Right renal pelvis (tissue), 4 donors: ENCODE measurements at regions not wholly inside any gene's neighbourhood (a gene's known extent, or its start where the extent isn't known, plus 50 kb on each side); places are given as distances from the start of the nearest gene placed in this dataset.

ENCODE experiments used
- DNase-seq, 4 donors: peaks; one replicate each; pipeline ENCODE4 v3.0.0-alpha.2; 2013; ENCODE audit warnings: low read depth in 4 of 4, low spot score in 3 of 4, missing footprints in 1 of 4

- no peak for DNase-seq
Measured at GRCh38 chr3:72203613-72204349, 418.8 kb upstream of the PROK2 start.

- no peak for DNase-seq
Measured at GRCh38 chr3:72203105-72203504, 418.2 kb upstream of the PROK2 start.

GRCh38 chr3:72200332-72200731 is 415.4 kb upstream of the PROK2 start:
- no peak for DNase-seq

GRCh38 chr3:72199530-72199929 is 414.6 kb upstream of the PROK2 start:
- DNase-seq = no peak

- DNase-seq = no peak
Measured at GRCh38 chr3:72196377-72196929, 411.5 kb upstream of the PROK2 start.

- no peak for DNase-seq
Measured at GRCh38 chr3:72195895-72196294, 410.9 kb upstream of the PROK2 start.

- no peak for DNase-seq
Measured at GRCh38 chr3:72194458-72194857, 409.5 kb upstream of the PROK2 start.

- no peak for DNase-seq
Measured at GRCh38 chr3:72193771-72194430, 409.0 kb upstream of the PROK2 start.

- DNase-seq = no peak
Measured at GRCh38 chr3:72192572-72192971, 407.6 kb upstream of the PROK2 start.

GRCh38 chr3:72191209-72191960 is 406.4 kb upstream of the PROK2 start:
- no peak for DNase-seq

- no peak for DNase-seq
Measured at GRCh38 chr3:72190050-72190449, 405.1 kb upstream of the PROK2 start.

- DNase-seq = no peak
Measured at GRCh38 chr3:72189339-72189738, 404.4 kb upstream of the PROK2 start.

- DNase-seq = no peak
Measured at GRCh38 chr3:72188536-72188935, 403.6 kb upstream of the PROK2 start.

- no peak for DNase-seq
Measured at GRCh38 chr3:72187131-72187530, 402.2 kb upstream of the PROK2 start.

GRCh38 chr3:72186400-72186855 is 401.5 kb upstream of the PROK2 start:
- no peak for DNase-seq

GRCh38 chr3:72185549-72186399 is 400.8 kb upstream of the PROK2 start:
- no peak for DNase-seq

GRCh38 chr3:72183489-72183888 is 398.5 kb upstream of the PROK2 start:
- DNase-seq = no peak

- no peak for DNase-seq
Measured at GRCh38 chr3:72182206-72182605, 397.3 kb upstream of the PROK2 start.

- DNase-seq = no peak
Measured at GRCh38 chr3:72181251-72181650, 396.3 kb upstream of the PROK2 start.

GRCh38 chr3:72180405-72180804 is 395.5 kb upstream of the PROK2 start:
- DNase-seq = no peak
